Psoas muscle (tissue), 7 donors: ENCODE measurements at regions not wholly inside any gene's neighbourhood (a gene's known extent, or its start where the extent isn't known, plus 50 kb on each side); places are given as distances from the start of the nearest gene placed in this dataset.

Experiments
- ATAC-seq, 4 donors: fragments of 200-7000 bp; cut with Tn5 transposase; one replicate each; pipeline ENCODE4 v1.9.1; 2020; ENCODE audit warnings: moderate library complexity in 3 of 4, mild to moderate bottlenecking in 2 of 4
- DNase-seq, 2 donors: peaks; one replicate each; pipeline ENCODE4 v3.0.0-alpha.2; 2020
- H3K27ac ChIP-seq: fragments of 200-600 bp; one replicate; pipeline ENCODE4 v1.8.0; 2022
- H3K27me3 ChIP-seq, 3 donors: fragments of 200-600 bp in 1 of 3; one replicate each; pipeline versions ENCODE4 v1.6.1 to v1.8.0; 2013 to 2022; ENCODE audit warnings: low read length in 2 of 3, mild to moderate bottlenecking in 2 of 3, moderate library complexity in 1 of 3; ENCODE audit not compliant: insufficient read depth in 3 of 3
- H3K36me3 ChIP-seq, 2 donors: fragments of 200-600 bp in 1 of 2; one replicate each; pipeline versions ENCODE4 v1.6.1 to v1.8.0; 2013 to 2022; ENCODE audit warnings: low read depth in 1 of 2, mild to moderate bottlenecking in 1 of 2, moderate library complexity in 1 of 2; ENCODE audit not compliant: insufficient read depth in 1 of 2
- H3K4me1 ChIP-seq: fragments of 200-600 bp; one replicate; pipeline ENCODE4 v1.8.0; 2022
- H3K4me3 ChIP-seq: fragments of 200-600 bp; one replicate; pipeline ENCODE4 v1.8.0; 2022; ENCODE audit warnings: mild to moderate bottlenecking
- H3K9me3 ChIP-seq: fragments of 200-600 bp; one replicate; pipeline ENCODE4 v1.8.0; 2022
- CTCF ChIP-seq: fragments of 200-600 bp; IDR thresholded peaks from one replicate; pipeline ENCODE4 v1.8.0; 2022; ENCODE audit warnings: antibody characterized with exemption
- WGBS, 3 donors: extraction: QIAGEN DNeasy Blood & Tissue Kit; methylation state at CpG; one replicate each; pipeline versions ENCODE4 v1.1.6 to v1.1.7; 2013; 5-methylcytosine and 5-hydroxymethylcytosine counted together
- intact Hi-C, 2 donors: fragments of 100-400 bp; cut with DNase I; formaldehyde crosslinking; loops; one replicate each; pipeline versions ENCODE4 v1.11.0 to v1.14.2; 2022
- donor health status: healthy with polysubstance abuse.
- donor health status: DM: no; HTN: no; CAD: no; lungs with moderate emphysema.
- donor health status: Bipolar disorder and iron deficiency.
- donor health status: healthy.
- donor health status: DM: yes; HTN: yes; CAD: no.
- donor health status: DM: no; HTN: no; CAD: no.
- donor health status: DM: yes; HTN: yes; CAD: no.

- WGBS, 3 donors, result 74 to 86% (median 81%) methylated on average over 2 of the region's 2 CpGs
- no peak for DNase-seq
- no peak overlapping the region for H3K27ac ChIP-seq
- no peak for ATAC-seq
- no peaks in the 10 kb centered on the region for H3K36me3 ChIP-seq
- no peak overlapping the region for H3K4me3 ChIP-seq
- H3K27me3 ChIP-seq, result no peaks in the 10 kb centered on the region
- no peaks in the 10 kb centered on the region for H3K9me3 ChIP-seq
- H3K4me1 ChIP-seq, result no peaks in the 10 kb centered on the region
- intact Hi-C loops, result no loop called here
- TF ChIP-seq CTCF, result no peak
These were observed 283.8 kb downstream of the OMA1 start for GRCh38 chr1:58262702-58263101.

- no peaks in the 10 kb centered on the region for H3K36me3 ChIP-seq
- H3K4me1 ChIP-seq, result no peaks in the 10 kb centered on the region
- H3K4me3 ChIP-seq, result no peak overlapping the region
- 64 to 74% (median 67%) methylated on average over 10 of the region's 10 CpGs for WGBS, 3 donors
- TF ChIP-seq CTCF, result no peak
- no peak for DNase-seq
- intact Hi-C loops, result no loop called here
- ATAC-seq, result no peak
- H3K27me3 ChIP-seq, result no peaks in the 10 kb centered on the region
- peaks cover 3% of the 10 kb centered on the region for H3K9me3 ChIP-seq
- no peak overlapping the region for H3K27ac ChIP-seq
These were observed 288.4 kb downstream of the OMA1 start for GRCh38 chr1:58258082-58258481.

GRCh38 chr1:58257003-58257402 lies 289.5 kb downstream of the OMA1 start:
- H3K4me3 ChIP-seq, result no peak overlapping the region
- H3K9me3 ChIP-seq, result peaks cover 3% of the 10 kb centered on the region
- no peaks in the 10 kb centered on the region for H3K36me3 ChIP-seq
- 79 to 96% (median 83%) methylated on average over 1 of the region's 1 CpG for WGBS, 3 donors
- intact Hi-C loops, result no loop called here
- H3K4me1 ChIP-seq, result no peaks in the 10 kb centered on the region
- DNase-seq (no peak), ATAC-seq (no peak)
- H3K27me3 ChIP-seq, result no peaks in the 10 kb centered on the region
- H3K27ac ChIP-seq, result no peak overlapping the region
- no peak for TF ChIP-seq CTCF

GRCh38 chr1:58256546-58256945 lies 290.0 kb downstream of the OMA1 start:
- Histone ChIP-seq H3K4me1 (no peaks in the 10 kb centered on the region), H3K4me3 (no peak overlapping the region), H3K36me3 (no peaks in the 10 kb centered on the region), H3K9me3 (peaks cover 3% of the 10 kb centered on the region), H3K27me3 (peaks cover 0 to 2% (median 0%) of the 10 kb centered on the region in 3 donors), H3K27ac (no peak overlapping the region)
- WGBS, 3 donors, result 82 to 90% (median 84%) methylated on average over 3 of the region's 3 CpGs
- ATAC-seq (no peak), DNase-seq (no peak)
- intact Hi-C loops, result no loop called here
- TF ChIP-seq CTCF, result no peak

GRCh38 chr1:58256041-58256440 lies 290.5 kb downstream of the OMA1 start:
- ATAC-seq, result no peak
- WGBS, 3 donors, result 91 to 94% (median 92%) methylated on average over 10 of the region's 10 CpGs
- no peak overlapping the region for H3K4me3 ChIP-seq
- no peak for TF ChIP-seq CTCF
- DNase-seq, result no peak
- no peaks in the 10 kb centered on the region for H3K4me1 ChIP-seq
- peaks cover 3% of the 10 kb centered on the region for H3K9me3 ChIP-seq
- no peak overlapping the region for H3K27ac ChIP-seq
- H3K36me3 ChIP-seq, result no peaks in the 10 kb centered on the region
- intact Hi-C loops, result no loop called here
- H3K27me3 ChIP-seq, result peaks cover 0 to 7% (median 0%) of the 10 kb centered on the region in 3 donors
